ENCODE measurements at regions not wholly inside any gene's neighbourhood (a gene's known extent, or its start where the extent isn't known, plus 50 kb on each side); places are given as distances from the start of the nearest gene placed in this dataset.

DNA sequence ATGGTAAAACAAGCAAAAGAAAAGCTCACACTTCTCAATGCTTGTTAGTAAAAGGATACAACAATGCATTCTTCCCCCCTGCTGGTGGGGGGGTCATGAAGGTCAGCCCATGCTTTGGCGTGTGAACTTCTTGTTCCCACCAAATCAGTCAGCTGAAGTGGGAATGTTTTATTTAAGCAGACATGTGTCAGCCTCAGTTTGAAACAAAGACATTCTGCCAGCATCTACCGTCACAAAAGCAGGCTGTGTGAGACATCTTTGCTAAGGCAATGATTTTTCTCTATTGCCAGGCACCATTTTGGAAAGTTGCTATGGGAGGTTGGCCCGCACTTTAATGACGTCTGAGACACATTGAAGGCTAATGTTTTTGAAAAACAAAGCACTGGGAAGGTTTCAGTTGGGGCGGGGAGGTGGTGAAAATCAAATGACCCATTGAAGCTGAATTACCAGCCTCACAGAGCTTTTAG is 206.6 kb downstream of the TLE3 start:
- ChIA-PET CTCF (interaction anchor here (0.6 kb wide), 1 partner anchor 908 kb away, joined by 3 read pairs; no protein-coding TSS in a partner anchor), POLR2A (interaction anchor here (0.7 kb wide), 1 partner anchor 1360 kb away, joined by 4 read pairs; no protein-coding TSS in a partner anchor)
- no peak overlapping the region for H3K27ac Mint-ChIP-seq (ENCODE audit: low read depth, unreplicated experiment)
- BruUV-seq (replicated peaks) = no TSS peak
- H3K27me3 Mint-ChIP-seq (ENCODE audit: insufficient read depth, unreplicated experiment) = peaks cover 100% of the 10 kb centered on the region
- intact Hi-C loops (cut with micrococcal nuclease) = no loop called here
- H3K4me3 Mint-ChIP-seq (ENCODE audit: unreplicated experiment) = no peak overlapping the region
- DNase-seq (ENCODE audit: unreplicated experiment) = no peak
- no peaks in the 10 kb centered on the region for H3K36me3 Mint-ChIP-seq (ENCODE audit: insufficient read depth, unreplicated experiment)
- H3K4me1 Mint-ChIP-seq (ENCODE audit: insufficient read depth, unreplicated experiment) = no peaks in the 10 kb centered on the region
- H3K9me3 Mint-ChIP-seq (ENCODE audit: unreplicated experiment) = peaks cover 7% of the 10 kb centered on the region
- TF ChIP-seq, protein P1, sequence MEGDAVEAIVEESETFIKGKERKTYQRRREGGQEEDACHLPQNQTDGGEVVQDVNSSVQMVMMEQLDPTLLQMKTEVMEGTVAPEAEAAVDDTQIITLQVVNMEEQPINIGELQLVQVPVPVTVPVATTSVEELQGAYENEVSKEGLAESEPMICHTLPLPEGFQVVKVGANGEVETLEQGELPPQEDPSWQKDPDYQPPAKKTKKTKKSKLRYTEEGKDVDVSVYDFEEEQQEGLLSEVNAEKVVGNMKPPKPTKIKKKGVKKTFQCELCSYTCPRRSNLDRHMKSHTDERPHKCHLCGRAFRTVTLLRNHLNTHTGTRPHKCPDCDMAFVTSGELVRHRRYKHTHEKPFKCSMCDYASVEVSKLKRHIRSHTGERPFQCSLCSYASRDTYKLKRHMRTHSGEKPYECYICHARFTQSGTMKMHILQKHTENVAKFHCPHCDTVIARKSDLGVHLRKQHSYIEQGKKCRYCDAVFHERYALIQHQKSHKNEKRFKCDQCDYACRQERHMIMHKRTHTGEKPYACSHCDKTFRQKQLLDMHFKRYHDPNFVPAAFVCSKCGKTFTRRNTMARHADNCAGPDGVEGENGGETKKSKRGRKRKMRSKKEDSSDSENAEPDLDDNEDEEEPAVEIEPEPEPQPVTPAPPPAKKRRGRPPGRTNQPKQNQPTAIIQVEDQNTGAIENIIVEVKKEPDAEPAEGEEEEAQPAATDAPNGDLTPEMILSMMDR (IDR thresholded peaks at IDR 0.05; ENCODE audit: unreplicated experiment) = no peak

DNA sequence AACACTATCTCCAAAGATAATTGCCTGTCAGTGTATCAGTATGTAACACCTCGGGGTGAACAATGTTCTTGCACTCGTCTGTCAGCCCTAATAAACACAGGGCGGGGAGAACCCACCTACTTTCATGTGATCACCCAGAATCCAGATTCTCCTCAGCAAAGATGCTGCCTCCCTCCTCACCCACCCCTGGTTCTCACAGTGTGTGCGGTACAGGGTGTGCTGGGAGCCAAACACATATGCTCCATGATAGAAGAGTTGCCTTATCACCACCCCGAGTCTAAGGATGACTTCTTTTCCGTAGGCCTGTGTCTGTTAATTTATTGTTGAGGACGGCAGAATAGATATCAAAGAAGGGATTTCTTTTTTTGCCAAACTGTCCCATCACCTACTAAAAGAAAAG is 206.1 kb downstream of the TLE3 start:
- H3K36me3 Mint-ChIP-seq (ENCODE audit: insufficient read depth, unreplicated experiment) = no peaks in the 10 kb centered on the region
- no peaks in the 10 kb centered on the region for H3K4me1 Mint-ChIP-seq (ENCODE audit: insufficient read depth, unreplicated experiment)
- no peak overlapping the region for H3K27ac Mint-ChIP-seq (ENCODE audit: low read depth, unreplicated experiment)
- TF ChIP-seq, protein P1 (IDR thresholded peaks at IDR 0.05; ENCODE audit: unreplicated experiment) = no peak
- POLR2A ChIA-PET = no interaction called here
- CTCF ChIA-PET = interaction anchor here (0.6 kb wide), 1 partner anchor 907 kb away, joined by 3 read pairs; no protein-coding TSS in a partner anchor
- H3K27me3 Mint-ChIP-seq (ENCODE audit: insufficient read depth, unreplicated experiment) = peaks cover 100% of the 10 kb centered on the region
- peaks cover 7% of the 10 kb centered on the region for H3K9me3 Mint-ChIP-seq (ENCODE audit: unreplicated experiment)
- no peak for DNase-seq (ENCODE audit: unreplicated experiment)
- no peak overlapping the region for H3K4me3 Mint-ChIP-seq (ENCODE audit: unreplicated experiment)
- intact Hi-C loops (cut with micrococcal nuclease) = no loop called here
- no TSS peak for BruUV-seq (replicated peaks)

DNA sequence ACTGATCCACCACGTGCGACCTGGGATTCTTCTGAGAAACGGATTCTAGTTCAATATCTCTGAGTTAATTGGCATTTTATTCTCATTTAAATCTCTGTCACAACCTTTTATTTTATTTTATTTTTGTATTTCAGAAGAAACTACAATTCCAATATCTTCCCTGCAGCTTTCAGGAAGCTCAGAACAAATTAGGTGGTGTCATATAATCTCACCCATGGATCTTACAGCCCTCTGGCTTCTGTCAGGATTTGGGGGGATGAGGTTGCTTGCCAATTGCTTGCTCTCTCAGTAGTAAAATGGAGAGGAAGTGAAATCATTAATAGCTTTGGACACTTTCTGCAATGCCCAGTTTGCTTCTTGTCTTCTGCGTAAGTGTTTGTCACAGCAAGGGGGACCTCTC is 205.4 kb downstream of the TLE3 start:
- intact Hi-C loops (cut with micrococcal nuclease) = no loop called here
- ChIA-PET CTCF (no interaction called here), POLR2A (no interaction called here)
- Mint-ChIP-seq H3K36me3 (ENCODE audit: insufficient read depth, unreplicated experiment) (no peaks in the 10 kb centered on the region), H3K4me1 (ENCODE audit: insufficient read depth, unreplicated experiment) (no peaks in the 10 kb centered on the region), H3K27ac (ENCODE audit: low read depth, unreplicated experiment) (no peak overlapping the region), H3K27me3 (ENCODE audit: insufficient read depth, unreplicated experiment) (peaks cover 100% of the 10 kb centered on the region), H3K9me3 (ENCODE audit: unreplicated experiment) (peaks cover 7% of the 10 kb centered on the region), H3K4me3 (ENCODE audit: unreplicated experiment) (no peak overlapping the region)
- DNase-seq (ENCODE audit: unreplicated experiment) = no peak
- TF ChIP-seq, protein P1 (IDR thresholded peaks at IDR 0.05; ENCODE audit: unreplicated experiment) = no peak
- no TSS peak for BruUV-seq (replicated peaks)

DNA sequence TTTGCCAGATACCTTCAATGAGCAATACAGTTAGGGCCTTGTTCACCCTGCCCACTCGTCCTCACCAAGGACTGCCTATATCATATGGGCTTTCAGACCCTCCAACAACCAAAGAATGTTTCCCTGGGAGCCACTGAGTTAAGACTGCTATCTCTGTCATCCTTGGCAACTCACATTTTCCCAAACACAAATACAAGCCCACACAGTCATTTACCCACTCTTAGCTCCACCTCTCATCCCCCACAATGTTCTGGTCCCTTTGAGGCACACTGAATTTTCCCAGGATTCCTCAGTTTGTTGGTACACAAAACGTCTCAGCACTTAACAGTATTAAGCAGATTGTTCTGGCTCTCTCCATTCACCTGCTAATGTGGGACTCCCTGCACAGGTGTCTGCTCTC is 204.6 kb downstream of the TLE3 start:
- POLR2A ChIA-PET = no interaction called here

More for the DNA sequence above, 204.6 kb downstream of the TLE3 start:
- CTCF ChIA-PET = no interaction called here
- peaks cover 100% of the 10 kb centered on the region for H3K27me3 Mint-ChIP-seq (ENCODE audit: insufficient read depth, unreplicated experiment)
- H3K4me3 Mint-ChIP-seq (ENCODE audit: unreplicated experiment) = no peak overlapping the region
- TF ChIP-seq, protein P1 (IDR thresholded peaks at IDR 0.05; ENCODE audit: unreplicated experiment) = no peak
- intact Hi-C loops (cut with micrococcal nuclease) = no loop called here
- H3K9me3 Mint-ChIP-seq (ENCODE audit: unreplicated experiment) = peaks cover 7% of the 10 kb centered on the region
- DNase-seq (ENCODE audit: unreplicated experiment) = no peak
- no peak overlapping the region for H3K27ac Mint-ChIP-seq (ENCODE audit: low read depth, unreplicated experiment)
- H3K4me1 Mint-ChIP-seq (ENCODE audit: insufficient read depth, unreplicated experiment) = no peaks in the 10 kb centered on the region
- no peaks in the 10 kb centered on the region for H3K36me3 Mint-ChIP-seq (ENCODE audit: insufficient read depth, unreplicated experiment)
- BruUV-seq (replicated peaks) = no TSS peak
